Nephron progenitor cell (in vitro differentiated cells): ENCODE measurements at regions not wholly inside any gene's neighbourhood (a gene's known extent, or its start where the extent isn't known, plus 50 kb on each side); places are given as distances from the start of the nearest gene placed in this dataset.

ENCODE experiments used
- DNase-seq: peaks from one replicate; pipeline ENCODE4 v3.0.0; 2021
- H3K27ac Mint-ChIP-seq: 2 replicates; pipeline ENCODE4 v1.8.0; 2021; ENCODE audit warnings: mild to moderate bottlenecking, moderate library complexity, mixed read lengths
- H3K27me3 Mint-ChIP-seq: 2 replicates; pipeline ENCODE4 v1.8.0; 2021; ENCODE audit warnings: mild to moderate bottlenecking, low read depth, mixed read lengths; ENCODE audit not compliant: poor library complexity
- H3K36me3 Mint-ChIP-seq: 2 replicates; pipeline ENCODE4 v1.8.0; 2021; ENCODE audit warnings: low read depth, mixed read lengths
- H3K4me1 Mint-ChIP-seq: 2 replicates; pipeline ENCODE4 v1.8.0; 2021; ENCODE audit warnings: mixed read lengths
- H3K4me3 Mint-ChIP-seq: 2 replicates; pipeline ENCODE4 v1.8.0; 2021; ENCODE audit warnings: mild to moderate bottlenecking, moderate library complexity, mixed read lengths
- H3K9me3 Mint-ChIP-seq: 2 replicates; pipeline ENCODE4 v1.8.0; 2021; ENCODE audit warnings: mild to moderate bottlenecking, moderate library complexity, mixed read lengths
- TF ChIP-seq, protein P1 (sequence below): fragments of 200-600 bp; sonication (generic); IDR thresholded peaks from 2 replicates; pipeline ENCODE4 v1.5.0; 2021; ENCODE audit warnings: antibody characterized with exemption

DNA sequence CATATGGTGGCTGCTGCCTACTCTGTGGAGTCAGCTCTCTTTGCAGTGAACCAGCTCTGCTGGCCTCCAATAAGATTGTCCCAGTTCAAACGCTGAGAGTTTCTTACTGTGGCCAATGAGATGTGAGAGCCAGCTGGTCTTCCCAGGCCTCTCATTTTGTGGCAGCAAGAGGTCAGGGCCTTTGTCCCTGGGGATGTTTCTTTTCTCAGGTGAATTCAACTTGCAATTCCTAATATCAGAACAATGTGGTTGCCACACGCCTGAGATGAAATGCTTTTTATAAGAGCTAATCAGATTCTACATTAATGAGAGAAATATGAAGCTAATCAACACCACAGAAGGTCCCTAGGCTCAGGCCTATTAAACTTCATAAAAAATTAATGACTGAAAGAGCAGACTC lies 660.1 kb upstream of the CAMK1G start:
- H3K27ac Mint-ChIP-seq, result no peak overlapping the region
- H3K4me3 Mint-ChIP-seq, result no peak overlapping the region
- no peak for DNase-seq

DNA sequence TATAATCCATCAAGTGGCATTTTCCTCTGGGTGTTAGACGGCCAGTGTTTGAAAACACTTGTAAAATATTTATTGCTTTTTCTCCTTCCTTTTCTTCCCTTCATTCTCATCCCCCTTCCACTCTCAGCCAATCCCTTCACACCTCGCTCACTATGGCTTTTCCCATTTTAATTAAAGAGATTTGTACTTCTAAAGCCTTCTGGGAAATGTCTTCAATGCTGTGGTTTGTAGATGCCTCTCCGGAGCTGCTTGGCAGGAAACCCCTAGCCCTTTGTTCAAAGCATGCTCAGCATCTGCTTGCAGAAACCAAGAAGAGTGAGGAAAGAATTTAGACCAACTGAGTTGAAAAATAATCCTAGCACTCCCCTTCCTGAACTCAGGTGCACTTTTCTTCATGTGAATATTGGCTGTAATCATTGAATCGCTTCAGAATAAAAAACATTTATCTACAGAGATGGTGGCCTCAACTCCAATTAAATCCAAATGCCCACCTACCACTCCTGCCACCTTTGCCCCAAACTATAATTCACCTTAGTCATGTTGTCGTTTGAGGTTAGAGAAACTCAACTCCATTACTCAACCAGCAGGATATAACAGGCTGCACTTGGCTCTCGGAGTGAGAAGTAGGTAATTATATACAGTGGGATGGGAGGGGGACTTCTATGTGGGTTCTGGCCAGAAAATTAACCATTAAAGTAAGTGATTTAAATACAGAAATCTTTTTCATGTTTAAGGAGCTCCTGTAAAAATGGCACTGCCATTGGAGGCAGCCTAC lies 659.4 kb upstream of the CAMK1G start:
- no peak for DNase-seq
- Mint-ChIP-seq H3K4me1 (peaks cover 26% of the 10 kb centered on the region), H3K4me3 (no peak overlapping the region), H3K27ac (peak overlapping the region; percentile 89), H3K36me3 (no peaks in the 10 kb centered on the region), H3K27me3 (peaks cover 5% of the 10 kb centered on the region), H3K9me3 (peaks cover 4% of the 10 kb centered on the region)
- TF ChIP-seq, protein P1, sequence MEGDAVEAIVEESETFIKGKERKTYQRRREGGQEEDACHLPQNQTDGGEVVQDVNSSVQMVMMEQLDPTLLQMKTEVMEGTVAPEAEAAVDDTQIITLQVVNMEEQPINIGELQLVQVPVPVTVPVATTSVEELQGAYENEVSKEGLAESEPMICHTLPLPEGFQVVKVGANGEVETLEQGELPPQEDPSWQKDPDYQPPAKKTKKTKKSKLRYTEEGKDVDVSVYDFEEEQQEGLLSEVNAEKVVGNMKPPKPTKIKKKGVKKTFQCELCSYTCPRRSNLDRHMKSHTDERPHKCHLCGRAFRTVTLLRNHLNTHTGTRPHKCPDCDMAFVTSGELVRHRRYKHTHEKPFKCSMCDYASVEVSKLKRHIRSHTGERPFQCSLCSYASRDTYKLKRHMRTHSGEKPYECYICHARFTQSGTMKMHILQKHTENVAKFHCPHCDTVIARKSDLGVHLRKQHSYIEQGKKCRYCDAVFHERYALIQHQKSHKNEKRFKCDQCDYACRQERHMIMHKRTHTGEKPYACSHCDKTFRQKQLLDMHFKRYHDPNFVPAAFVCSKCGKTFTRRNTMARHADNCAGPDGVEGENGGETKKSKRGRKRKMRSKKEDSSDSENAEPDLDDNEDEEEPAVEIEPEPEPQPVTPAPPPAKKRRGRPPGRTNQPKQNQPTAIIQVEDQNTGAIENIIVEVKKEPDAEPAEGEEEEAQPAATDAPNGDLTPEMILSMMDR, result no peak

More for the DNA sequence above, 660.1 kb upstream of the CAMK1G start:
- peaks cover 4% of the 10 kb centered on the region for H3K9me3 Mint-ChIP-seq
- peaks cover 5% of the 10 kb centered on the region for H3K27me3 Mint-ChIP-seq
- peaks cover 26% of the 10 kb centered on the region for H3K4me1 Mint-ChIP-seq
- TF ChIP-seq, protein P1, result no peak
- H3K36me3 Mint-ChIP-seq, result no peaks in the 10 kb centered on the region

DNA sequence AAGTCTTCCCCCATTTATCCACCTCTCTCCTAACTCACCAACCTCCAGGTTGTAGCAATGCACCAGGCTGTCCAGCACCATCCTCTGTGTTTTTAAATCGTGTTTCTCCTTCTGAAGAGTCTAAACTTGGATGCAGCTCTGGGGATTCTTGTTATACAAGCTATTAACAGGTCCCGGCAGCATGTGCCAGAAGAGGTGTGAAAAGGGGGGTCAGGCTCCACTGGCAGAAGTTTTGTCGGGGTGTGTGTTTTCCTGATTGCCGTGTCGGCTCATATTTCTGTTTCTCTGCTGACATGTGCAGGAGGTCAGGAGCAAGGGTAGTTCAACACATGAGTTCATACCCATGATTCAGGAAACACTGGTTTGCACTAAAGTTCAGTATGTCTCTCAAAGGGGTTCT lies 658.6 kb upstream of the CAMK1G start:
- H3K4me1 Mint-ChIP-seq, result peaks cover 26% of the 10 kb centered on the region
- no peak for DNase-seq
- TF ChIP-seq, protein P1, result no peak
- no peak overlapping the region for H3K27ac Mint-ChIP-seq
- H3K4me3 Mint-ChIP-seq, result no peak overlapping the region
- peaks cover 5% of the 10 kb centered on the region for H3K27me3 Mint-ChIP-seq
- peaks cover 4% of the 10 kb centered on the region for H3K9me3 Mint-ChIP-seq
- H3K36me3 Mint-ChIP-seq, result no peaks in the 10 kb centered on the region

DNA sequence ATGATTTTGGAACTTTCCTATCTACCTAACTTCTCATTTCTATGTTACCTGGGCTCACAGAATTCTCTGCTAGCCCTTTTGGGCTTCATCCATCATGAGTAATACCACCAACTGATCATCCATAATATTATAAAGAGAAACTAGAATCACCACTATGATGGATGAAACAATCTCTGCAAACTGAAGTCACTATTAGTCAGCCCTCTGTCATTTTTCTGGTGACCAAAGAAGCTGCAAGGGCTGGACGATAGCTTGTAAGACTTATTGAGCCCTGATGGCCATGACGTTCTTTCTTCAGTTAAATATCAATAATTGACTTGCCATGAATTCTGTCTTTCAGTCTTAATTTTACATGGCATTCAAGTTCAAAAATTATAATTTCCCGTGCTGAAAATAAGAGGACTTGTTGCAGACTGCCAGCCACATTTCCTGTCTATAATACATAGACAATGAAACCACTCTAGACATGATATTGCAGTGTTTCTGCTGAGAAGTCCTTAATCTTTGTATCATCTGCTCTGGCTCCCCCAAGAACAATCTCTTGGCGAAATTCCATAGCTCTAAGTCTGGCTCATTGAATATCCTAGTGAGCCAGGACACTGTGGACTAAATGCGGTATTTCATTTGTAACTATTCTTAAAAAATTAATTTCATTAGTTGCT lies 655.0 kb upstream of the CAMK1G start:
- Mint-ChIP-seq H3K27ac (no peak overlapping the region), H3K36me3 (no peaks in the 10 kb centered on the region), H3K4me3 (no peak overlapping the region), H3K9me3 (peaks cover 4% of the 10 kb centered on the region), H3K4me1 (peaks cover 52% of the 10 kb centered on the region), H3K27me3 (no peaks in the 10 kb centered on the region)
- no peak for DNase-seq
- TF ChIP-seq, protein P1, result no peak

DNA sequence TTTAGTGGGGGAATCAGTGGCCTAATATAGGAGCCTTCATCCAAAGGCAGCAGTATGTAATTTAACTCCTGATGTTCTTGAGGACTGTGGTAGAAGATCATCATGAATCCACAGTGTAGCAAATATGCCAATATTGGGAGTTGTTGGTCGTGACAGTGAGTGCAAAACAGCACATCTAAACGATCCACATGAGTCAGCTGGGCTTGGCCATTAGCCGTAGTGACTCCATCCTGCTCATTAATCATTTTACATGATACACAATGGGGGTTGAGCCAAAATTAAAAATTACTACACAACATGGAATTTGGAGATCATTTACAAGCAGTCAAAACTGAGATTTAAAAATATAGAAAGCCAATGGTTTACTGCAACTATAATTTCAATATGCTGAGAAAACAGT lies 653.9 kb upstream of the CAMK1G start:
- Mint-ChIP-seq H3K27ac (no peak overlapping the region), H3K9me3 (peaks cover 4% of the 10 kb centered on the region)

More for the DNA sequence above, 653.9 kb upstream of the CAMK1G start:
- H3K36me3 Mint-ChIP-seq, result no peaks in the 10 kb centered on the region
- peaks cover 52% of the 10 kb centered on the region for H3K4me1 Mint-ChIP-seq
- no peak overlapping the region for H3K4me3 Mint-ChIP-seq
- TF ChIP-seq, protein P1, result no peak
- no peak for DNase-seq
- H3K27me3 Mint-ChIP-seq, result no peaks in the 10 kb centered on the region
